Pancreas (tissue), 10 donors: ENCODE measurements at regions not wholly inside any gene's neighbourhood (a gene's known extent, or its start where the extent isn't known, plus 50 kb on each side); places are given as distances from the start of the nearest gene placed in this dataset.

Experiments
- ATAC-seq, 4 donors: fragments of 200-7000 bp; cut with Tn5 transposase; one replicate each; pipeline versions ENCODE4 v1.8.0 to v1.9.1; 2020; ENCODE audit warnings: mild to moderate bottlenecking in 4 of 4, moderate library complexity in 4 of 4
- DNase-seq, 6 donors: peaks; one replicate each; pipeline ENCODE4 v3.0.0-alpha.2; 2020
- FAIRE-seq: peaks from 2 replicates; lab custom pipeline; 2012; peaks lifted over from hg19 to GRCh38; lab: Jason Lieb, UNC
- H3K27ac ChIP-seq, 4 donors: fragments of 200-600 bp; sonication (generic); 1 replicate in 3 of 4; 2 replicates in 1 of 4; pipeline versions ENCODE4 v1.5.0 to v1.8.0; 2020
- H3K27me3 ChIP-seq, 4 donors: fragments of 200-600 bp; one replicate each; pipeline ENCODE4 v1.8.0; 2021
- H3K36me3 ChIP-seq, 3 donors: fragments of 200-600 bp; sonication (generic) in 1 of 3; one replicate each; pipeline versions ENCODE4 v1.5.0 to v1.8.0; 2020 to 2021
- H3K4me1 ChIP-seq, 3 donors: fragments of 200-600 bp; one replicate each; pipeline ENCODE4 v1.8.0; 2021
- H3K4me3 ChIP-seq, 4 donors: fragments of 200-600 bp; sonication (generic) in 2 of 4; one replicate each; pipeline versions ENCODE4 v1.5.0 to v1.8.0; 2020 to 2021
- H3K9me3 ChIP-seq, 4 donors: fragments of 200-600 bp; one replicate each; pipeline ENCODE4 v1.8.0; 2021
- WGBS, 2 donors: extraction: QIAGEN DNeasy Blood & Tissue Kit; methylation state at CpG; one replicate each; pipeline ENCODE4 v1.1.7; 2013; 5-methylcytosine and 5-hydroxymethylcytosine counted together
- intact Hi-C, 3 donors: fragments of 100-400 bp; cut with DNase I; formaldehyde crosslinking; loops; one replicate each; pipeline versions ENCODE4 v1.11.1 to v1.14.2; 2022
- TF ChIP-seq, protein P1 (sequence below), 4 donors: fragments of 200-600 bp; sonication (generic) in 3 of 4; IDR thresholded peaks; one replicate each; pipeline versions ENCODE4 v1.5.0 to v1.8.0; 2021; ENCODE audit warnings: antibody characterized with exemption in 4 of 4
- donor health status: healthy with polysubstance abuse.
- donor health status: DM: no; HTN: no; CAD: no; lungs with moderate emphysema.
- donor health status: DM: no; HTN: no; CAD: no.
- donor health status: control.
- donor health status: control.
- donor health status: Bipolar disorder and iron deficiency.
- donor health status: DM: yes; HTN: yes; CAD: no.
- donor health status: DM: no; HTN: no; CAD: no.
- donor health status: DM: no; HTN: no; CAD: no.
- donor health status: DM: yes; HTN: yes; CAD: no.

DNA sequence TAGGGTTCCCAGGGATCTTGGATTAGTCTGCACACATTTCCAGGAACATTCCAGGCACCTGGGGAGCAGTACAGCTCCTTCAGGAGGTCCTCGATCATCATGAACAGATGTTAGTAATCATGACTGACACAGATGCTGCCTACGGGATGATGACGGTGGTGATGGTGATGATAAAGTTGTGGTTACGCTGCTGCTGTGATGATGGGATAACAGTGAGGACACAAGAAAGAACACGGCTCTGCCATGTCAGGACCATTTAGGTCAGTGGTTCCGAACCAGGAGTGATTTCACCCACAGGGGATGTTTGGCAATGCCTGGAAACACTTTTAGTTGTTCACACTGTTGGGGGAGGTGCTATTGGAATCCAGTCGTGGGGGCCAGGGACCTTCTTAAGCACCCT is 1193.0 kb downstream of the UQCRFS1 start:
- TF ChIP-seq, protein P1, sequence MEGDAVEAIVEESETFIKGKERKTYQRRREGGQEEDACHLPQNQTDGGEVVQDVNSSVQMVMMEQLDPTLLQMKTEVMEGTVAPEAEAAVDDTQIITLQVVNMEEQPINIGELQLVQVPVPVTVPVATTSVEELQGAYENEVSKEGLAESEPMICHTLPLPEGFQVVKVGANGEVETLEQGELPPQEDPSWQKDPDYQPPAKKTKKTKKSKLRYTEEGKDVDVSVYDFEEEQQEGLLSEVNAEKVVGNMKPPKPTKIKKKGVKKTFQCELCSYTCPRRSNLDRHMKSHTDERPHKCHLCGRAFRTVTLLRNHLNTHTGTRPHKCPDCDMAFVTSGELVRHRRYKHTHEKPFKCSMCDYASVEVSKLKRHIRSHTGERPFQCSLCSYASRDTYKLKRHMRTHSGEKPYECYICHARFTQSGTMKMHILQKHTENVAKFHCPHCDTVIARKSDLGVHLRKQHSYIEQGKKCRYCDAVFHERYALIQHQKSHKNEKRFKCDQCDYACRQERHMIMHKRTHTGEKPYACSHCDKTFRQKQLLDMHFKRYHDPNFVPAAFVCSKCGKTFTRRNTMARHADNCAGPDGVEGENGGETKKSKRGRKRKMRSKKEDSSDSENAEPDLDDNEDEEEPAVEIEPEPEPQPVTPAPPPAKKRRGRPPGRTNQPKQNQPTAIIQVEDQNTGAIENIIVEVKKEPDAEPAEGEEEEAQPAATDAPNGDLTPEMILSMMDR (IDR thresholded peaks at IDR 0.05) = no peak
- no peaks in the 10 kb centered on the region for H3K9me3 ChIP-seq
- FAIRE-seq (no peak), DNase-seq (no peak), ATAC-seq (no peak)
- no peaks in the 10 kb centered on the region for H3K27me3 ChIP-seq
- no peaks in the 10 kb centered on the region for H3K4me1 ChIP-seq
- H3K36me3 ChIP-seq = no peaks in the 10 kb centered on the region
- intact Hi-C loops = no loop called here
- WGBS, 2 donors = 68 to 78% methylated on average over 7 of the region's 7 CpGs
- no peak overlapping the region for H3K27ac ChIP-seq
- H3K4me3 ChIP-seq = no peak overlapping the region

DNA sequence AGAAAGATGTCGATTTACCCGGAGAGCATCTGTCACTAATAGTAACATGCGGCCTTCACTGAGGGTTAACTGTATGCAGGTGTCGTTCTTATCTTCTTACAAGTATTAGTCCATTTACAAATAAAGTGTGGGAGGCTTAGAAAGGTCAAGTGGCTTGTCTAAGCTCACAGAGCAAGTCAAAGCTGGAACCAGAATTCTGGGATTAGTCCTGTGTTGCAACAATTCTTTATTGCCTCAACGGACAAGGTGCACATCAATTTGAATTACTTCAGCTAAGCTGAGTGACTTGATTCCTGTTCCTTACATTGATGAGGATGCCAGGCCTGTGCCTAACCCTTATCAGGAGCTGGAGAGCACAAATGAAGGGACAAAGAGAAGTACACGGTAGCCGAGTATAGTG is 1193.6 kb downstream of the UQCRFS1 start:
- Histone ChIP-seq H3K4me1 (no peaks in the 10 kb centered on the region), H3K4me3 (no peak overlapping the region), H3K9me3 (no peaks in the 10 kb centered on the region), H3K27ac (no peak overlapping the region), H3K27me3 (no peaks in the 10 kb centered on the region), H3K36me3 (no peaks in the 10 kb centered on the region)
- WGBS, 2 donors = 48 to 60% methylated on average over 7 of the region's 7 CpGs
- intact Hi-C loops = no loop called here
- ATAC-seq (no peak), DNase-seq (no peak), FAIRE-seq (no peak)
- TF ChIP-seq, protein P1 (IDR thresholded peaks at IDR 0.05) = no peak

DNA sequence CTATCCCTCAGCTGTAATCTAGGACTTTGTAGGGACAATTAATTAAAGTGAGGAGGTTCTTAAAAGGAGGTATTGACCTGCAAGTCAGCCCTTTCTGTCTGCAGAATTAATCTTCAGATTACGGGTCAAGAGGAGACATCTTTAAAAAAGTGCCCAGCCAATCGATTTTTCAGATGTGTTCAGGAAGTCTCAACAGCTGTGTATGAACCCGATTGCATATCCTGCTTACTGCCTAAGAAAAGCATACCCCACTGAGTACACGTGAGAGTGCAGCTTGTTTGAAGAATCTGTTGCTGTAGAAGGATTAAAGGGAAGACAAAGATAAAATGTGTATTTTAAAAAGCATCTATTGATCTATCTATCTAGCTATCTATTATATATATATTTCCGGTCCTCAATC is 1194.5 kb downstream of the UQCRFS1 start:
- FAIRE-seq = no peak
- TF ChIP-seq, protein P1 (IDR thresholded peaks at IDR 0.05) = no peak
- Histone ChIP-seq H3K4me1 (no peaks in the 10 kb centered on the region), H3K9me3 (no peaks in the 10 kb centered on the region), H3K36me3 (no peaks in the 10 kb centered on the region), H3K27me3 (no peaks in the 10 kb centered on the region), H3K4me3 (no peak overlapping the region), H3K27ac (no peak overlapping the region)
- WGBS, 2 donors = 13 to 15% methylated on average over 5 of the region's 5 CpGs
- no peak for DNase-seq
- no peak for ATAC-seq
- intact Hi-C loops = no loop called here

DNA sequence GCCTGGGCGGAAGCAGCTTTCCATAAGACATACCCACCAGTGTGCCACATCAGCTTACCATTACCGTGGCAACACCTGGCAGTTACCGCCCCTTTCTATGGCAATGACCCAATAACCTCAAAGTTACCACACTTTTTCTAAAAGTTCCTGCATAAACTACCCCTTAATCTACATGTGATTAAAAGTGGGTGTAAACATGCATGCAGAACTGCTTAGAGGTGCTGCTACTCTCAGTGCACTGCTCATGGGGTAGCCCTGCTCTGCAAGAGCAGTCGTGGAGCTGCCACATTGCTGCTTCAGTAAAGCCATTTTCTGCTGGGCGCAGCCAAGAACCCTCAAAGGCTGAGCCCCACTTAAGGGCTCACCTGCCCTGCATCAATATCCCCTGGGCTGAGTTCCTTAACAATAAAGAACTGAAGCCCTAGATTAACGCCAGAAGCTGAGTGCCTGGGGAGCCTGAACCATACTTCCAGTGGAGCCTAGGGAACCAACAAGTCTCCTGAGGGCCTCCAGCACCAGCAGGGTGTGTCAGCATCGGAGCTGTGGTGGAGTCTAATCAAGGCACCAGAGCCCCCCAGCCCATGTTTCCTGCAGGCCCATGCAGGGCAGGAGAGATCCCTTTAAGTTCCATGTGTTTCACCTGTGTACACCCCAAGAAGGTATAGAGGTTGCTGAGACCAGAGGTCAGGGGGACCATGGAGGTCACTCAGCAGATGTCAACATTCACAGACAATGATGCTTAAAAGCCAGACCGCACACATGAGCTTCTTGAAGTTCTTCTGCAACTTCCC is 1198.1 kb downstream of the UQCRFS1 start:
- no peaks in the 10 kb centered on the region for H3K36me3 ChIP-seq
- no peaks in the 10 kb centered on the region for H3K27me3 ChIP-seq
- H3K4me3 ChIP-seq = no peak overlapping the region
- H3K4me1 ChIP-seq = no peaks in the 10 kb centered on the region
- H3K27ac ChIP-seq = no peak overlapping the region
- TF ChIP-seq, protein P1 (IDR thresholded peaks at IDR 0.05) = no peak
- no peak for FAIRE-seq
- 82 to 84% methylated on average over 8 of the region's 8 CpGs for WGBS, 2 donors
- H3K9me3 ChIP-seq = no peaks in the 10 kb centered on the region
- DNase-seq = no peak
- intact Hi-C loops = no loop called here
- ATAC-seq = no peak

DNA sequence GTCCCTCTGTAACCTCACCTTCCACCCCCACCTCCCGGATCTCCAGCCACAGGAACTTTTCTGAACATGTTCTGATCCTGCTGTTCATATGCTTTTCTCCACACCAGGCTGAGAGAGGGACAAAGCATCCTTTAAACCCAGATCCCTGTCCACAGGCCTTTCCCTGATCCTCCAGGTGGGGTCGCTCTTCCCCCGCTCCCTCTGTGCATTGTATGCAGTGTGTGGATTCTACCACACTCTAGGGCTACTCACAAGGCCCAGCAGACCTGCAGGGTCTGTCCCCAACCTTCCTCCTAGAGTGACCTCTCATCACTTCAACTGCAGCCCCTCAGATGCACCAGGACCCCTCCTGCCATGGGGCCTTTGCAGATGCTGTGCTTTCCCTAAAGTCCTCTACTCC is 1200.6 kb downstream of the UQCRFS1 start:
- Histone ChIP-seq H3K27ac (no peak overlapping the region), H3K9me3 (no peaks in the 10 kb centered on the region), H3K4me3 (no peak overlapping the region), H3K36me3 (no peaks in the 10 kb centered on the region), H3K4me1 (no peaks in the 10 kb centered on the region), H3K27me3 (no peaks in the 10 kb centered on the region)
- FAIRE-seq (no peak), DNase-seq (no peak), ATAC-seq (no peak)
- intact Hi-C loops = no loop called here
- TF ChIP-seq, protein P1 (IDR thresholded peaks at IDR 0.05) = no peak
- 82 to 86% methylated on average over 3 of the region's 3 CpGs for WGBS, 2 donors
